SK-N-SH (cell line): ENCODE measurements at regions not wholly inside any gene's neighbourhood (a gene's known extent, or its start where the extent isn't known, plus 50 kb on each side); places are given as distances from the start of the nearest gene placed in this dataset.

Source experiments
- CTCF ChIA-PET: fragments of 300-600, 350-600 bp; formaldehyde crosslinking; extraction: SDS; loops from one replicate; lab custom pipeline; 2021; lab: Yijun Ruan, JAX
- POLR2A ChIA-PET: fragments of 350-600 bp; sonication (Branson Sonifier 250); formaldehyde crosslinking; extraction: SDS; loops from one replicate; lab custom pipeline; 2020; ENCODE audit warnings: antibody characterized with exemption, inconsistent platforms; lab: Yijun Ruan, JAX
- DNase-seq: peaks from one replicate; pipeline ENCODE4 v3.0.0; 2012
- H2AFZ ChIP-seq: fragments of 200-600 bp; sonication (generic); 2 replicates; pipeline ENCODE4 v1.8.1; 2016; ENCODE audit warnings: antibody characterized with exemption, mild to moderate bottlenecking, low read depth
- H3F3A ChIP-seq: fragments of 200-600 bp; sonication (generic); replicated peaks from 2 replicates; pipeline ENCODE3; 2016; ENCODE audit warnings: antibody characterized with exemption, mild to moderate bottlenecking; ENCODE audit not compliant: insufficient read depth
- H3K27ac ChIP-seq, 2 experiments: fragments of 200-500 bp in 1 of 2; fragments of 200-600 bp in 1 of 2; sonication (Bioruptor generic) in 1 of 2; sonication (generic), shearing (Covaris generic) in 1 of 2; 2 replicates each; pipeline versions ENCODE4 v1.5.1 to v1.6.1; 2014 to 2016; ENCODE audit warnings: low read depth in 2 of 2, inconsistent platforms in 1 of 2, low read length in 1 of 2, mild to moderate bottlenecking in 1 of 2, mixed read lengths in 1 of 2
- H3K27me3 ChIP-seq: fragments of 200-600 bp; sonication (generic), shearing (Covaris generic); 2 replicates; pipeline ENCODE4 v1.6.1; 2016; ENCODE audit warnings: mixed run types; ENCODE audit not compliant: insufficient read depth
- H3K36me3 ChIP-seq, 2 experiments: fragments of 200-500 bp in 1 of 2; fragments of 200-600 bp in 1 of 2; sonication (Bioruptor generic) in 1 of 2; sonication (generic) in 1 of 2; replicated peaks in 1 of 2; 2 replicates each; pipeline versions ENCODE3 to v1.5.1; 2014 to 2016; ENCODE audit warnings: low read length in 1 of 2, mild to moderate bottlenecking in 1 of 2; ENCODE audit not compliant: insufficient read depth in 2 of 2, control insufficient read depth in 1 of 2
- H3K4me1 ChIP-seq, 2 experiments: fragments of 200-500 bp in 1 of 2; fragments of 200-600 bp in 1 of 2; sonication (Bioruptor generic) in 1 of 2; sonication (generic), shearing (Covaris generic) in 1 of 2; 2 replicates each; pipeline versions ENCODE4 v1.5.1 to v1.6.1; 2014 to 2016; ENCODE audit warnings: low read depth in 1 of 2, low read length in 1 of 2, mixed run types in 1 of 2; ENCODE audit not compliant: insufficient read depth in 2 of 2, control insufficient read depth in 1 of 2
- H3K4me2 ChIP-seq: fragments of 200-600 bp; sonication (generic), shearing (Covaris generic); 2 replicates; pipeline ENCODE4 v1.6.1; 2017; ENCODE audit warnings: mixed run types
- H3K4me3 ChIP-seq, 2 experiments: fragments of 200-500 bp in 1 of 2; fragments of 200-600 bp in 1 of 2; sonication (Bioruptor generic) in 1 of 2; sonication (generic), shearing (Covaris generic) in 1 of 2; 2 replicates each; pipeline versions ENCODE4 v1.5.1 to v1.8.1; 2014 to 2016; ENCODE audit warnings: low read depth in 2 of 2, inconsistent platforms in 1 of 2, low read length in 1 of 2, mild to moderate bottlenecking in 1 of 2, mixed read lengths in 1 of 2, moderate library complexity in 1 of 2
- H3K79me2 ChIP-seq: fragments of 200-600 bp; sonication (generic); 2 replicates; pipeline ENCODE4 v1.8.1; 2017; ENCODE audit warnings: mild to moderate bottlenecking; ENCODE audit not compliant: insufficient read depth
- H3K9ac ChIP-seq: fragments of 200-600 bp; sonication (generic); 2 replicates; pipeline ENCODE4 v1.6.1; 2017; ENCODE audit warnings: mixed run types
- H3K9me2 ChIP-seq: fragments of 200-600 bp; sonication (generic); 2 replicates; pipeline ENCODE4 v1.6.1; 2017; ENCODE audit warnings: mixed run types
- H3K9me3 ChIP-seq: fragments of 200-600 bp; sonication (generic); 2 replicates; pipeline ENCODE4 v1.6.1; 2017; ENCODE audit warnings: mixed run types, mild to moderate bottlenecking, moderate library complexity
- H4K20me1 ChIP-seq: fragments of 200-600 bp; sonication (generic); 2 replicates; pipeline ENCODE4 v1.6.1; 2017; ENCODE audit warnings: mild to moderate bottlenecking, mixed run types; ENCODE audit not compliant: insufficient read depth
- ELF1 ChIP-seq: IDR thresholded peaks from 2 replicates; pipeline ENCODE4 v1.4.0; 2012
- EP300 ChIP-seq, 2 experiments: IDR thresholded peaks; 2 replicates each; pipeline versions ENCODE4 v1.4.0 to v1.6.1; 2012; ENCODE audit warnings: borderline replicate concordance in 1 of 2, low read depth in 1 of 2, low read length in 1 of 2
- FOSL2 ChIP-seq: IDR thresholded peaks from 2 replicates; pipeline ENCODE4 v1.4.0; 2012; ENCODE audit warnings: low read depth, mild to moderate bottlenecking, moderate library complexity, borderline replicate concordance
- FOXM1 ChIP-seq: IDR thresholded peaks from 2 replicates; pipeline ENCODE4 v1.4.0; 2012; ENCODE audit warnings: low read depth, mild to moderate bottlenecking
- GABPA ChIP-seq: IDR thresholded peaks from 2 replicates; pipeline ENCODE4 v1.4.0; 2012; ENCODE audit warnings: low read depth, mild to moderate bottlenecking
- GATA2 ChIP-seq: sonication (generic); formaldehyde crosslinking; IDR thresholded peaks from 2 replicates; pipeline ENCODE4 v1.5.0; 2020; ENCODE audit warnings: mild to moderate bottlenecking, missing genetic modification reagents
- MEF2A ChIP-seq: IDR thresholded peaks from 2 replicates; pipeline ENCODE4 v1.4.0; 2012; ENCODE audit warnings: low read depth, borderline replicate concordance
- RAD21 ChIP-seq: IDR thresholded peaks from 2 replicates; pipeline ENCODE4 v1.6.1; 2012; ENCODE audit warnings: mild to moderate bottlenecking, low read length
- RCOR1 ChIP-seq: fragments of 150-350 bp; IDR thresholded peaks from 2 replicates; pipeline ENCODE4 v1.6.1; 2017; ENCODE audit warnings: antibody characterized with exemption, low read length
- RFX5 ChIP-seq: IDR thresholded peaks from 2 replicates; pipeline ENCODE4 v1.6.1; 2012; ENCODE audit warnings: mild to moderate bottlenecking, improper control_type of control experiment, low read length
- SMC3 ChIP-seq: IDR thresholded peaks from 2 replicates; pipeline ENCODE4 v1.6.1; 2012; ENCODE audit warnings: low read depth, low read length, improper control_type of control experiment
- TCF12 ChIP-seq: IDR thresholded peaks from 2 replicates; pipeline ENCODE4 v1.4.0; 2012
- YY1 ChIP-seq: IDR thresholded peaks from 2 replicates; pipeline ENCODE4 v1.4.0; 2012; ENCODE audit warnings: low read depth, mild to moderate bottlenecking
- ZBTB33 ChIP-seq: IDR thresholded peaks from 2 replicates; pipeline ENCODE4 v1.4.0; 2012; ENCODE audit warnings: low read depth, borderline replicate concordance
- WGBS: methylation state at CpG from one replicate; pipeline ENCODE4 v1.1.6; 2017; ENCODE audit warnings: low lambda C conversion rate; 5-methylcytosine and 5-hydroxymethylcytosine counted together
- TF ChIP-seq, protein P1 (sequence below): fragments of 200-600 bp; sonication (generic); IDR thresholded peaks from 2 replicates; pipeline ENCODE4 v1.6.1; 2017; ENCODE audit warnings: antibody characterized with exemption, mild to moderate bottlenecking, moderate library complexity
- TF ChIP-seq, protein P2 (sequence below): IDR thresholded peaks from 2 replicates; pipeline ENCODE4 v1.4.0; 2012; ENCODE audit warnings: low read depth
- TF ChIP-seq, protein P3 (sequence below): IDR thresholded peaks from 2 replicates; pipeline ENCODE4 v1.6.1; 2012; ENCODE audit warnings: mild to moderate bottlenecking, low read depth, low read length, moderate library complexity

- CTCF ChIA-PET, result no interaction called here
- no peak overlapping the region for H3K9ac ChIP-seq
- H3K36me3 ChIP-seq, result no peaks in the 10 kb centered on the region
- H3K27me3 ChIP-seq, result no peaks in the 10 kb centered on the region
- H3K27ac ChIP-seq, result no peak overlapping the region
- POLR2A ChIA-PET, result no interaction called here
- no peak overlapping the region for H2AFZ ChIP-seq
- no peaks in the 10 kb centered on the region for H3K4me1 ChIP-seq
- no peaks in the 10 kb centered on the region for H3K9me2 ChIP-seq
- no peaks in the 10 kb centered on the region for H3K79me2 ChIP-seq
- no peaks in the 10 kb centered on the region for H3F3A ChIP-seq
- DNase-seq, result no peak
- no peaks in the 10 kb centered on the region for H3K9me3 ChIP-seq
- H3K4me2 ChIP-seq, result no peak overlapping the region
- WGBS, result 2% methylated on average over 2 of the region's 2 CpGs
- TF ChIP-seq, protein P1, sequence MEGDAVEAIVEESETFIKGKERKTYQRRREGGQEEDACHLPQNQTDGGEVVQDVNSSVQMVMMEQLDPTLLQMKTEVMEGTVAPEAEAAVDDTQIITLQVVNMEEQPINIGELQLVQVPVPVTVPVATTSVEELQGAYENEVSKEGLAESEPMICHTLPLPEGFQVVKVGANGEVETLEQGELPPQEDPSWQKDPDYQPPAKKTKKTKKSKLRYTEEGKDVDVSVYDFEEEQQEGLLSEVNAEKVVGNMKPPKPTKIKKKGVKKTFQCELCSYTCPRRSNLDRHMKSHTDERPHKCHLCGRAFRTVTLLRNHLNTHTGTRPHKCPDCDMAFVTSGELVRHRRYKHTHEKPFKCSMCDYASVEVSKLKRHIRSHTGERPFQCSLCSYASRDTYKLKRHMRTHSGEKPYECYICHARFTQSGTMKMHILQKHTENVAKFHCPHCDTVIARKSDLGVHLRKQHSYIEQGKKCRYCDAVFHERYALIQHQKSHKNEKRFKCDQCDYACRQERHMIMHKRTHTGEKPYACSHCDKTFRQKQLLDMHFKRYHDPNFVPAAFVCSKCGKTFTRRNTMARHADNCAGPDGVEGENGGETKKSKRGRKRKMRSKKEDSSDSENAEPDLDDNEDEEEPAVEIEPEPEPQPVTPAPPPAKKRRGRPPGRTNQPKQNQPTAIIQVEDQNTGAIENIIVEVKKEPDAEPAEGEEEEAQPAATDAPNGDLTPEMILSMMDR, result no peak
- TF ChIP-seq GABPA (no peak), EP300 (IDR thresholded peaks at IDR 0.05; ENCODE audit: borderline replicate concordance in 1 of 2, low read depth in 1 of 2, low read length in 1 of 2) (no peak), YY1 (no peak), TCF12 (no peak), RCOR1 (no peak), RAD21 (no peak), FOSL2 (no peak), ZBTB33 (no peak), MEF2A (no peak), ELF1 (no peak), FOXM1 (no peak), GATA2 (no peak)
- H4K20me1 ChIP-seq, result no peaks in the 10 kb centered on the region
- H3K4me3 ChIP-seq, result no peak overlapping the region
Measured at GRCh38 chr5:114984796-114985195, 184.9 kb downstream of the TRIM36 start.

GRCh38 chr5:114981111-114981510, 188.6 kb downstream of the TRIM36 start:
- no peaks in the 10 kb centered on the region for H3K27me3 ChIP-seq
- TF ChIP-seq, protein P2, sequence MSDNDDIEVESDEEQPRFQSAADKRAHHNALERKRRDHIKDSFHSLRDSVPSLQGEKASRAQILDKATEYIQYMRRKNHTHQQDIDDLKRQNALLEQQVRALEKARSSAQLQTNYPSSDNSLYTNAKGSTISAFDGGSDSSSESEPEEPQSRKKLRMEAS, result no peak
- TF ChIP-seq, protein P3, sequence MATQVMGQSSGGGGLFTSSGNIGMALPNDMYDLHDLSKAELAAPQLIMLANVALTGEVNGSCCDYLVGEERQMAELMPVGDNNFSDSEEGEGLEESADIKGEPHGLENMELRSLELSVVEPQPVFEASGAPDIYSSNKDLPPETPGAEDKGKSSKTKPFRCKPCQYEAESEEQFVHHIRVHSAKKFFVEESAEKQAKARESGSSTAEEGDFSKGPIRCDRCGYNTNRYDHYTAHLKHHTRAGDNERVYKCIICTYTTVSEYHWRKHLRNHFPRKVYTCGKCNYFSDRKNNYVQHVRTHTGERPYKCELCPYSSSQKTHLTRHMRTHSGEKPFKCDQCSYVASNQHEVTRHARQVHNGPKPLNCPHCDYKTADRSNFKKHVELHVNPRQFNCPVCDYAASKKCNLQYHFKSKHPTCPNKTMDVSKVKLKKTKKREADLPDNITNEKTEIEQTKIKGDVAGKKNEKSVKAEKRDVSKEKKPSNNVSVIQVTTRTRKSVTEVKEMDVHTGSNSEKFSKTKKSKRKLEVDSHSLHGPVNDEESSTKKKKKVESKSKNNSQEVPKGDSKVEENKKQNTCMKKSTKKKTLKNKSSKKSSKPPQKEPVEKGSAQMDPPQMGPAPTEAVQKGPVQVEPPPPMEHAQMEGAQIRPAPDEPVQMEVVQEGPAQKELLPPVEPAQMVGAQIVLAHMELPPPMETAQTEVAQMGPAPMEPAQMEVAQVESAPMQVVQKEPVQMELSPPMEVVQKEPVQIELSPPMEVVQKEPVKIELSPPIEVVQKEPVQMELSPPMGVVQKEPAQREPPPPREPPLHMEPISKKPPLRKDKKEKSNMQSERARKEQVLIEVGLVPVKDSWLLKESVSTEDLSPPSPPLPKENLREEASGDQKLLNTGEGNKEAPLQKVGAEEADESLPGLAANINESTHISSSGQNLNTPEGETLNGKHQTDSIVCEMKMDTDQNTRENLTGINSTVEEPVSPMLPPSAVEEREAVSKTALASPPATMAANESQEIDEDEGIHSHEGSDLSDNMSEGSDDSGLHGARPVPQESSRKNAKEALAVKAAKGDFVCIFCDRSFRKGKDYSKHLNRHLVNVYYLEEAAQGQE, result no peak
- no peak for TF ChIP-seq GABPA
- TF ChIP-seq RFX5, result no peak
- no peak for TF ChIP-seq SMC3
- TF ChIP-seq, all 33 proteins: peak for 0
- Histone ChIP-seq H3F3A (no peaks in the 10 kb centered on the region), H3K9me3 (no peaks in the 10 kb centered on the region), H3K27ac (no peak overlapping the region), H3K9ac (no peak overlapping the region), H3K36me3 (no peaks in the 10 kb centered on the region), H3K4me3 (no peak overlapping the region), H3K79me2 (no peaks in the 10 kb centered on the region), H4K20me1 (no peaks in the 10 kb centered on the region), H3K4me1 (no peaks in the 10 kb centered on the region), H3K9me2 (no peaks in the 10 kb centered on the region), H2AFZ (no peak overlapping the region), H3K4me2 (no peak overlapping the region)
- 0% methylated on average over 3 of the region's 3 CpGs for WGBS
- POLR2A ChIA-PET, result no interaction called here
- DNase-seq, result no peak
- CTCF ChIA-PET, result no interaction called here
